Central memory CD4-positive, alpha-beta T cell (primary cell): ENCODE measurements at regions not wholly inside any gene's neighbourhood (a gene's known extent, or its start where the extent isn't known, plus 50 kb on each side); places are given as distances from the start of the nearest gene placed in this dataset.

Experiments
- DNase-seq: peaks from one replicate; pipeline ENCODE4 v3.0.0; 2022

DNA sequence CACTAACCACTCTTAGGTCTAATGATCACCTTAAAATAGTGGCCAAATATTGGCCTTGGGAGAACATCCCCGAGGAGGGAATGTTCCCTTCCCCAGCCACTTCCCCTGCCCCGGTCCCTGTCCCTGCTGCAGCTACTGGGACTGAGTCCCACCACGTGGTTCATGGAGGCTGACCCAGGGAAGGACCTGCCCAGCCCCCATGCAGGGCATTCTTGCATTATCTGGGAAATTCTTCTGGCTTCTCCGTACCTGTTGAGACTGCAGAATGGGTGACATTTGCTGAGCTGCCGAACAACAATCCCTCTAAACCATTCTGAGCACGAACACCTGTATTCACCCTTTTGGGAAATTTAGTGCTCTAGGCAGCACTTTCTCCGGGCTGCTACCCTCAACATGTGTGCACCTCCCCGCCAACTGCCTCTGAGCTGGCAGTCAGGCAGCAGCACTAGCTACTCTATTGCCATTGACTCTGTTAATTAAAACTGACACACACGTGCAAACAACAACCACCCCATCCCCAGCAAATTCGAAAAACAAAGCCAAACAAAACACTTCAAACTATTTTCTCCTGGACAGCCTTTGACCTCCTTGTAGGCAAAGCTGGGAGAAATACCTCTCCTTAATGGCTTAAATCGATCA is 567.4 kb upstream of the MKI67 start:
- DNase-seq = no peak

- no peak for DNase-seq
These were observed 568.1 kb upstream of the MKI67 start for GRCh38 chr10:128694168-128694850.

- DNase-seq = no peak
These were observed 568.9 kb upstream of the MKI67 start for GRCh38 chr10:128694851-128695725.

DNA sequence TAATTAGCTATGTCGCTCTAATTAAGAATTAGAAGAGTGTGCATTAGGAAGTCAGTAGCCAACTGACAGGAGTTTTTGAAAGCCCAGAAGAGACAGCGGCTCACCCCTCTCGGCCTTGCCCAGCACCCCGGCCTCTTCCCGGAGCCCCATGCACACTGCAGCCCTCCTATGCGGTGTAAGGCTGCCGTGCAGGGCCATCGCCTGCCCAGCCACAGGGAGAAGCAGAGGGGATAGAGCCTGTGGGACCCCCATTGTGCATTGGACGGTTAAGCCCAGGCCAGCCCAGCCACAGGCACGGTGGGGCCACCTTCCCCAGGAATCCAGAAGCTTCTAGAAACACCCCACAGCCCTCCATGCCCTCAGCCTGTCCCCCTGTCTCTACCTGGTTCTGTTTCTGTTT is 569.7 kb upstream of the MKI67 start:
- no peak for DNase-seq

- DNase-seq = no peak
These were observed 571.2 kb upstream of the MKI67 start for GRCh38 chr10:128697437-128697836.

DNA sequence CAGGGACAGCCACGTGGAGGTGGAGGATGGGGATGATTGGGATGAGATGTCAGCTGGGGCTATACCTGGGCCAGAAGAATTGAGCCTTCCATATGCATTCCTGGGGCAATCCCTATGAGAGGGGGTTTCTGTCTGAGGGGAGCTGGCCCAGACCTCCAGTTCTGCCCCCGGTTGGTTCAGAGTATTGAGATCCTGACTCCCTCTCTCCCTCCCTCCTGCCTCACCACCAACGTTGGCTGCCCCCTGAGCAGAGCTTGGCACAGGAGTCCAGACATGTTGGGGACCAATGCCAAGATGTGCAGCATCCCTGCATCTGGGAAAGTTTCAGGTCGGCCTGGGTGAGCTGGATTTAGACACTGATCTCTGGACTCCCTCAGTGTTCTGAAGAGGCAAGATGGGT is 575.2 kb upstream of the MKI67 start:
- no peak for DNase-seq

GRCh38 chr10:128701837-128702236 is 575.6 kb upstream of the MKI67 start:
- DNase-seq = no peak

- no peak for DNase-seq
These were observed 578.5 kb upstream of the MKI67 start for GRCh38 chr10:128704716-128705115.

DNA sequence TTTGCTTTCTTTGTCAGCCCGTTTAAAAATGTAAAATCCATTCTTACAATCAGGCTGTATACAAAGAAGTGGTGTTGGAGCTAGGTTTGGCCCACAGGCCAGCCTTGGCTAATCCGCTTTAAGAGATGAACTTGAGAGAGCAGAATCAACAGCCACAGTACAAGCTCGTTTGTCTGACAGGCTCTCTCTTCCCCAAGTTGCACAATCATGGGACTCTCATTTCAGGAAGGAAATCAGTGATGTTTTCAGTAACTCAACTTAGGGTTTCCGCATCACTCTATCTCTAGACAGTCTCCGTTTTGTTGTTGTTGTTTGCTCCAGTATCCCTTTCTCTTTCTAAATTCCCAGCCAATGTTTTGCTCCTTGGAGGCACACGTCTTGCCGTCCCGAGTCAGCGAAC is 582.0 kb upstream of the MKI67 start:
- no peak for DNase-seq

DNA sequence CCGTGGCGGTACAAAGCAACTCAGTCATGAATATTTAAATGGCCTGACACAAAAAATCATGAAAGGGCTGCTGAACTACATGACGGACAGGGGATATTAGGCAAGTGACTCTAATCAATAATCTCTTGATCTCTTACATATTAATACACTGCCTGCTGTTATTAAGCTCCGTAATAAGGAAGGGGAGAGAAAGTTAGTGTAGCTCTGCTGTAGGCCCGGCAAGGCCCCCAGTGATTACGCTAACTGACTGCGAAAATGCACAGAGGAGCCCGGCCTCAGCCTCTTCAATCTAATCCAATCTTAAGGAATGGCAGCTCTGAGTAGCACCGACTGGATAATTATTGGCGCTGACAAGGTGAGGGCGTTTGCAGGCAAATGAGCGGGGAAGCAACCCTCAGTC is 583.5 kb upstream of the MKI67 start:
- no peak for DNase-seq

DNA sequence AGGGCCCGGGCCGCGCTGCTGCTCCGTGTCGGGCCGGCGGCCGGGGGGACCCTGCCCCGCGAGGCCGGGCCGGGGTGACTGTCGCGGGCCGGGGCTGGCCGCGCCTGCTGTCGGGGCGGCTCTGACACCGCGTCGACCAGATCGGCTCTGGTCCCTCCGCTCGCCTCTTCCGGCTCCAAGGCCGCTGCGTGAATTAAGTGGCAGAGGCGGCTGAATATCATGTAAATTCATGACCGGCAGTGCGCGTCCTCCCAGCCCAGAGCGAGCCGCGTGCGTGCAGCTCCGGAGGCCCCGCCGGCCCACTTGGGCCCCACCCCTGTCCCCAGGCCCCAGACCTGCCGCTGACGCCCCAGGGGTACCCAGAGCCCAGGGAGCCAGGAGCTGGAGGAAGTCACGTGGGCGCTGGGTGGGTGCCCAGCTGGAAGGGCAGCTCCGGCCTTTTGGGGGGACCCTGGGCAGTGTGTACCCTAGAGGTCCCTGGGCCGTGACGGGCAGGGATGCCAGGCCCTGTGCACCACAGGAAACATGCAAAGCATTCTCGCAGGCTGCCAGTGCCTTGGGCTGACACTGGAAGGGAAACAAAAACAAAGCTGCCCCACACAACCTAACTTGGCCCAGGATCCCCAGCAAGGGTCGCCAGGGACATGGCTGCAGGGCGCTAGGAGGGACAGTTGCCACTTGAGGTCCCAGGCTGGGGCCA is 584.0 kb upstream of the MKI67 start:
- no peak for DNase-seq

DNA sequence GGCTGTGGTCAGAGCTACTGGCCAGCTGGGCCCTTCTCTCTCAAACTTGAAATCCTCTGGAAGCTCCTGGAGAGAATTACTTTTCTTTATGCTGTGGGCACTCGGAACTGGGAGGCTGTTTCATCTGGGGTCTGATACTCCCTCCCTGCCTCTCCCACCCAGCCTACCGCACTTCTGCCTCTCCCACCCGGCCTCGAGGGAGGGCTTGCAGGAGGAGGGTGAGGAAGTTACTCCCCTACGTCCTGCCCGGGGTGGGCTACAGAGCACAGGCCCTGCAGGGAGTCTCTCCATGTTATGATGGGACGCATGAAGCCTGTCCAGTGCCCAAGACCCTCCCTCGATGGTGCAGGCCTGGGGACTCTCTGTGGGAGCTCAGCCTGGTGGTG is 584.6 kb upstream of the MKI67 start:
- no peak for DNase-seq

DNA sequence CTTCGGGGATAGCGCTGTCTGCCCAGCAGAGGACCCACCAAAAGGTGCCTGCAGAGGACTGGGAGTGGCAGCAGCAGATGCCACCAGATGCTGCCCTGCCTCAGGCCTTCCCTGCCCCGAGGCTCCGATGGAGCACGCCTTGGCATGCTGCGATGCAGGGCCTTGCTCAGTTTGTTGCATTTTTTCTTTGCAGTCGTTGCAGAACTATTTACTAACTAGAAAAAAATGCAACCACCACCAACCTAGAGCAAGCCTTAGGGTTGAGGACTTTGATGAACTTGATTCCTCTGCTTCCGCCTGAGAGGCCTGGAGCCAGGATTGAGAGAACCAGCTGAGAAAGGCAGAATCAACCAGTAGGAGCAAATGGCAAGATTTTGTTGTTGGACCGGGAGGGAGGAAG is 585.6 kb upstream of the MKI67 start:
- no peak for DNase-seq

GRCh38 chr10:128712661-128713400 is 586.6 kb upstream of the MKI67 start:
- DNase-seq = no peak

DNA sequence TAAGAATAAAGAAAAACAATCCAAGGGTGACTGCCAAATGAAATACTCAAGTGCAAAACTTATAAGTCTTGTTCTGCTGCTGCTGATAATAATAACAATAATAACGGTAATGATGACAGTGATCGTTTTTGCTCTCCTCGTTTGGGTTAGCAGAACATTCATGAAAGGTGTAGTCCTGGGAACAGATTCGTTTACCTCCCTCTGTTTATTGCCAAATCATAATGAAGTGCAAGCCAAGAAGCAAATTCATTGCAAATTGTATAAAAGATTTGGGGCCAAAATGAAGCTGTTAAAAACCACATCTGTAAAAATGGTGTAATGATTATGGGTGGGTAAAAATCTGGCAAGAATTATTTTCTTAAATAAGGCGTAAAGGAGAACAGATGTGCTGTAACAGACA is 587.2 kb upstream of the MKI67 start:
- DNase-seq = no peak

DNA sequence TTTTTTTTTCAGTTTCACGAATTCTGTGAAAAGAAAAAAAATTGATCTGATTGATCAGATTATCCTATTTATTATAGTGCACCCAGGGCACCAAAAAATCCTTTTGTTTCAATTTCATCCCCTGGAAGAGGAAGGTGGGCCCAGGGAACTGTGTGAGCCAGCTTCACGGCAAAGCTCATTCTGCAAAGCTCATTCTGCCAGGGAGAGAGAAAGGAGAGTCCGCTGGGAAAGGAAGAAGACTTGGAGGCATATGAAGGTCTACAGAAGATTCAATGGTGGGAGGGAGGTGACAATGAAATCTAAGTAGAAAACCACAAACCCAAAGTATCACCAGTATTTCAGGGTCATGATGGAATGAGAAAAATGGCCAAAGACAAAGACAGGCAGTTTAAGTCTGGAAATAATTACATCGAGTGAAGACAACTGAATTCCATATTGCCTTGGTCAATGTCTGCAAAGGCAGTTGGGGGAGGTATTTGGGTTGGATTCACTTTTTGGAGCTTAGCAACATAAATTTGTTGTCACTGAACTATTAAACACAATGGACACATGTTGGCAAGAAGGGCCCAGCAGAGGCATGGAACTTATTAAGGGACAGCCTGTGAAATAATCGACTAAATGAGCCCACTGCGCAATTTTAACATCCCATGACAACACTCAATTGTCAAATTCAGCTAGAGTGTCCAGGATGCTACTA is 587.8 kb upstream of the MKI67 start:
- no peak for DNase-seq

- DNase-seq = no peak
These were observed 588.6 kb upstream of the MKI67 start for GRCh38 chr10:128714644-128715415.

DNA sequence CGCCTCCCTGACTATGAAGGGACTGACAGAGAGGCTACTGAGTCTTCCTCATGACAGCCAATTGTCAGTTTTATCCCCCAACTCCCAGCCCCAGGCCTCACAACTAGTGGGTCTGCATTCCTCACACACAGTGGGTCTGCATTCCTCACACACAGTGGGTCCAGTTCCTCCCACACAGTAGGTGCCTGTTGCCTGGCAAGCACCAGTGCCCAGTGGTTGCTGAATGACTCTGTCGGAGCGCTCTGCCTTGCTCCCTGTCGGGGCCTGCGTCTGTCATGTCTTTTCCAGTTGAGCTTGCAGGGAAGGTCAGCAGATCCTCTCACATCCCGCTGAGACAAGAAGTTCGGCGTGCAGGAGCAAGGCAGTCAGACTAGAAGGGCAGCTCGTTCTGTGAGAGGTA is 590.0 kb upstream of the MKI67 start:
- DNase-seq = no peak

- DNase-seq = no peak
These were observed 595.8 kb upstream of the MKI67 start for GRCh38 chr10:128721963-128722445.

DNA sequence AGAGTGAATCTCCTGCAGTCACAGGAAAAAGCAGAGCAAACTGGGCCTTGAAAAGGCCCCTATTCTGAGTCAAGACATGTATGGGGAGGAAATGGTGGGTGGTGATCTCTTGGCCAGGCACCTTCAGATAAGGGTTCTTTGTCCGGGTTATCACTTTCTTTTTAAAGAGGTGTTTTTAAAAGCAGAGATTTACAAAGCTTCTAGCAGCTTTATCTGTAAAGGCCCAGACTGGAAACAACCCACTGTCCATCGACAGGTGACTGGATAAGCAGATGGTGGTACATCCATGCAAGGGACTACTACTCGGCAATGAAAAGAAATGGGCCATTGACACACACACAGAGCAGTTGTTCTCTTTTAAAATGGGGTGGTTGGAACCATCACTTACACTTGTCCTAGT is 596.7 kb upstream of the MKI67 start:
- DNase-seq = no peak

GRCh38 chr10:128723631-128724205 is 597.5 kb upstream of the MKI67 start:
- no peak for DNase-seq
